ENCODE measurements at regions not wholly inside any gene's neighbourhood (a gene's known extent, or its start where the extent isn't known, plus 50 kb on each side); places are given as distances from the start of the nearest gene placed in this dataset.

GRCh38 chr5:51275428-51275827, 107.8 kb upstream of the ISL1 start:
- TF ChIP-seq POLR2A (IDR thresholded peaks at IDR 0.05) (no peak), CTCF (IDR thresholded peaks at IDR 0.05) (no peak)
